HG02870 (cell line): ENCODE measurements at regions not wholly inside any gene's neighbourhood (a gene's known extent, or its start where the extent isn't known, plus 50 kb on each side); places are given as distances from the start of the nearest gene placed in this dataset.

Experiments used
- ATAC-seq: cut with Tn5 transposase; IDR thresholded peaks from one replicate; pipeline ENCODE4 v1.9.1; 2021; ENCODE audit warnings: mild to moderate bottlenecking, moderate library complexity; ENCODE audit not compliant: unreplicated experiment

DNA sequence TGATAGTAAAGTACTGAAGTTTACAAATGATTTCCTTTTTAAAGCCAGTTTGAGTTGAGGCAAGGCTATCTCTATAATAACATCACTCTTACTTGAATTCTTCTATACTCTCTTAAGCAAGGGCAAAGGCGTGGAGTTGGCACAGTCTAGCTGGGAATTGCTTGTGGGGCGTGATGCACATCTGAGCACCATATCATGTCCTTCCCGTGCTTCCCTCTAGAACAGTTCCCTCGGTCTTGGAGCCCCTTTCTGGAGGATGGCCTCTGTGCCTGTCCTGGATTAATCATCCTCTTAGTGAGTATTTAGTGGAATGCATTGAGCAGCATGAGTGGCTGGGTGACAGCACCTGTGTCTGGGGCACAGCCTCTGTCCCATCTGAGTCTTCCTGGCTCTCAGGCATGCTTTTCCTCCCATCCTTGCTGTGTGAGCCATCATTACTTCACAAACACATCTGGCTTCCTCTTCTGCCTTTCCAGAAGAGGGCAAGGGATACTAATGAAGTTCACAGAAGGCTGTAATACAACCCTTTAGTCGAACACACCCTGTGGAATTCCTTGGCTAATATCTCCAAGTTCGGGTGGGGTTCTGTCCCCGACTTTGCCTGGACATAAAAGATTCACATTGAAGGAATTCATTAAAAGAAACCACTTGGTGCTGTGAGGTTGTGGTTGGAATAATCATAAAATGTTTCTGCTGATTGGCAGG, 188.2 kb downstream of the FNDC1 start:
- no peak for ATAC-seq

DNA sequence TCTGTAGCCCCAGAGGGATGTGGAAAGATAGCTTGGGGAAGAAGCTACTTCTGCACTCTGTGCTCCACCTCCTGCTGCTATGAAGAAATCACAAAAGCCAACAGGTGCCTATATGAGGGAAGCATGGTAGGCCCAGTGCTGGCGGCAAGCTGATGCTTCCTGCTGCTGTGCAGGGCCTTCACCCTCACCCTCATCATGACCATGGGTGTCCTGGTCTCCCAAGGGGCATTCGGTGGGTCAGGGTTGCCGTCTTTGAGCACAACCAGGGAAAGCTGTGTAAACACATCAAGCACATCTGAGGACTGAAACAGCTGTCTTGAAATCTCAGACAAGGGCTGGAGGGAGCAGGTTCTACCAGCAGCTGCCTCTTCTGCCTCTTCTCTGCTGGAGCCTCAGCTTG, 184.0 kb downstream of the FNDC1 start:
- no peak for ATAC-seq

GRCh38 chr6:159351707-159352106, 182.5 kb downstream of the FNDC1 start:
- ATAC-seq, result no peak

DNA sequence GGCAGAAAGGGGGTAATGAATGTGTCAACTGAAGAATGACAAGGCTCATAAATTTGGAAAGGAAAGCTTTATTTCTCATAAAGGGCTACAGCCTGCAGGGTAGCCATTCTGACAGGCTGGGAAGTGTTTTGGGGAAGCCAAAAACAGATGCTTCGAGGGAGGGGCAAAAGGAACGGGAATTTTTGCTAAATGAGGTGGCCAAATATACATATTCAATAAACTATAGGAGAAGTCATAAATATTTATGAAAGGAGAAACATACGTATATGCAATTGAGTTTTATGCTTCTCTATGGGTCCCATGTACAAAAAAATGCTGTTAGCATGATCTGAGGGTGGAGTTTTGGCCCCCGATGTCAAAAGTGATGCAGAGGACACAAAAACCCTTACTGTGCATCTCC, 180.7 kb downstream of the FNDC1 start:
- ATAC-seq, result no peak

GRCh38 chr6:159343709-159344108, 174.5 kb downstream of the FNDC1 start:
- ATAC-seq, result no peak

DNA sequence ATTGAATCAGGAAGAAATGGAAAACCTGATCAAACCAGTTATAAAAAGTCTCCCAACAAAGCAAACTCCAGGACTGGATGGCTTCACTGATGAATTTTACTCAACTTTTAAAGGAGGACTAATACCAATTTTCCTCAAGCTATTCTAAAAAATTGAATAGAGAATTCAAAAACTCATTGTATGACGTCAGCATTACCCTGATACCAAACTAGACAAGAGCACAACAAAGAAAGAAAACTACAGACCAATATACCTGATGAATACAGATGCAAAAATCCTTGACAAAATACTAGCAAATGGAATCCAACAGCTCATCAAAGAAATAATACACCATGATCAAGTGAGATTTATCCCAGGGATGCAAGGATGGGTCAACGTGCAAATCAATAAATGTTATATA, 172.9 kb downstream of the FNDC1 start:
- ATAC-seq, result no peak

- ATAC-seq, result no peak
Observed at GRCh38 chr6:159334068-159334467, 164.9 kb downstream of the FNDC1 start.

GRCh38 chr6:159331451-159331850, 162.3 kb downstream of the FNDC1 start:
- ATAC-seq, result no peak

- ATAC-seq, result no peak
Observed at GRCh38 chr6:159329081-159329480, 159.9 kb downstream of the FNDC1 start.

DNA sequence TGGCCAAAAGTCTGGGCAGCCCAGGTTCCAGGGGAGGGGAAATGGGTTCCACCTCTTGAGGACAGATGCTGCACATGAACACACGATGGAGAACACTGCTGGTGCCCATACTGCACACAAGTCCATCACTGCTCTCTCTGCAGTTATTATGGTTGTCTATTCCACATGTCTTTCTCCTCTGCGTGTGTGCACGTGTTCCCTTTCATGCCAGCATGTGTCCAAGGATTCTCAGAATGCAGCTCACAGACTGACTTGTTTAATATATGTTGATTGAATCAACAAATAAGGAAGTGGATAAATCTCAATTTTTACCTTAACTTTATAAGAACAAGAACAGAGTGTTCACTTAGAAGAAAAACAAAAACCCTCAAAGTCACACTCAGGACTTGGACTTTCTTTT, 158.9 kb downstream of the FNDC1 start:
- no peak for ATAC-seq

- ATAC-seq, result no peak
Observed at GRCh38 chr6:159325476-159325875, 156.3 kb downstream of the FNDC1 start.

- no peak for ATAC-seq
Observed at GRCh38 chr6:159324596-159324995, 155.4 kb downstream of the FNDC1 start.
